GM23338 (cell line): ENCODE measurements at regions not wholly inside any gene's neighbourhood (a gene's known extent, or its start where the extent isn't known, plus 50 kb on each side); places are given as distances from the start of the nearest gene placed in this dataset.

Source experiments
- ATAC-seq: fragments of 200-7000 bp; cut with Tn5 transposase; 3 replicates; pipeline ENCODE4 v1.9.1; 2020
- DNase-seq: peaks from one replicate; pipeline ENCODE4 v3.0.0-alpha.2; 2015; ENCODE audit warnings: low spot score
- H2AFZ ChIP-seq: fragments of 200-600 bp; sonication (generic); 2 replicates; pipeline ENCODE4 v1.8.0; 2016; ENCODE audit warnings: antibody characterized with exemption, mild to moderate bottlenecking, moderate library complexity
- H3F3A ChIP-seq: fragments of 200-600 bp; sonication (generic); replicated peaks from 2 replicates; pipeline ENCODE4 v1.8.0; 2017; ENCODE audit warnings: antibody characterized with exemption, mixed run types, low read depth
- H3K27ac ChIP-seq: fragments of 200-600 bp; sonication (generic); 2 replicates; pipeline ENCODE4 v1.6.1; 2016; ENCODE audit warnings: low read depth
- H3K27me3 ChIP-seq: fragments of 200-600 bp; sonication (generic); 2 replicates; pipeline ENCODE4 v1.8.0; 2016; ENCODE audit warnings: mild to moderate bottlenecking, mixed run types, moderate library complexity; ENCODE audit not compliant: insufficient read depth
- H3K36me3 ChIP-seq: fragments of 200-600 bp; sonication (generic); 2 replicates; pipeline ENCODE4 v1.8.0; 2016; ENCODE audit warnings: mild to moderate bottlenecking; ENCODE audit not compliant: insufficient read depth
- H3K4me1 ChIP-seq: fragments of 200-600 bp; sonication (generic); 2 replicates; pipeline ENCODE4 v1.8.0; 2016; ENCODE audit warnings: mild to moderate bottlenecking, moderate library complexity; ENCODE audit not compliant: insufficient read depth
- H3K4me2 ChIP-seq: fragments of 200-600 bp; sonication (generic); 2 replicates; pipeline ENCODE4 v1.7.1; 2017; ENCODE audit warnings: mixed run types
- H3K4me3 ChIP-seq: fragments of 200-600 bp; sonication (generic); 2 replicates; pipeline ENCODE4 v1.6.1; 2016; ENCODE audit warnings: mixed run types
- H3K79me2 ChIP-seq: fragments of 200-600 bp; sonication (generic); replicated peaks from 2 replicates; pipeline ENCODE4 v1.8.0; 2017; ENCODE audit warnings: mild to moderate bottlenecking; ENCODE audit not compliant: insufficient read depth
- H3K9me2 ChIP-seq: fragments of 200-600 bp; sonication (generic); 2 replicates; pipeline ENCODE4 v1.8.0; 2017; ENCODE audit not compliant: insufficient read depth
- H4K20me1 ChIP-seq: fragments of 200-600 bp; sonication (generic); replicated peaks from 2 replicates; pipeline ENCODE4 v1.8.0; 2017; ENCODE audit warnings: mild to moderate bottlenecking; ENCODE audit not compliant: insufficient read depth
- H3K27ac Mint-ChIP-seq: 2 replicates; pipeline ENCODE4 v1.8.0; 2020; ENCODE audit warnings: inconsistent platforms, mild to moderate bottlenecking, moderate library complexity, mixed read lengths
- H3K27me3 Mint-ChIP-seq: 3 replicates; pipeline ENCODE4 v1.8.0; 2022; ENCODE audit warnings: low read depth, mild to moderate bottlenecking, moderate library complexity, mixed read lengths, inconsistent platforms; ENCODE audit not compliant: insufficient read depth, poor library complexity
- H3K36me3 Mint-ChIP-seq: 3 replicates; pipeline ENCODE4 v1.8.0; 2021; ENCODE audit warnings: low read depth, mild to moderate bottlenecking, inconsistent platforms, moderate library complexity, mixed read lengths
- H3K4me1 Mint-ChIP-seq: 3 replicates; pipeline ENCODE4 v1.8.0; 2020; ENCODE audit warnings: mild to moderate bottlenecking, inconsistent platforms, mixed read lengths
- H3K4me3 Mint-ChIP-seq: 3 replicates; pipeline ENCODE4 v1.8.0; 2021; ENCODE audit warnings: moderate library complexity, mild to moderate bottlenecking, inconsistent platforms, mixed read lengths
- H3K9me3 Mint-ChIP-seq: 3 replicates; pipeline ENCODE4 v1.8.0; 2020; ENCODE audit warnings: moderate library complexity, mild to moderate bottlenecking, inconsistent platforms, mixed read lengths
- CTCF ChIP-seq, 2 experiments: fragments of 200-600 bp in 1 of 2; sonication (generic) in 1 of 2; conservative IDR thresholded peaks; 2 replicates each; pipeline versions ENCODE4 v1.5.1 to v1.6.1; 2016 to 2017; ENCODE audit warnings: antibody characterized with exemption in 2 of 2, low read depth in 2 of 2, mild to moderate bottlenecking in 2 of 2, moderate library complexity in 1 of 2
- JUNB ChIP-seq: IDR thresholded peaks from one replicate; pipeline ENCODE4 v1.6.1; 2016; ENCODE audit warnings: antibody characterized with exemption; ENCODE audit not compliant: unreplicated experiment
- NANOG ChIP-seq: IDR thresholded peaks from 2 replicates; pipeline ENCODE4 v1.6.1; 2016; ENCODE audit warnings: antibody characterized with exemption, borderline replicate concordance
- POLR2AphosphoS5 ChIP-seq: IDR thresholded peaks from 2 replicates; pipeline ENCODE4 v1.6.1; 2016; ENCODE audit warnings: antibody characterized with exemption, low read depth
- REST ChIP-seq: IDR thresholded peaks from one replicate; pipeline ENCODE4 v1.6.1; 2018; ENCODE audit warnings: antibody characterized with exemption; ENCODE audit not compliant: unreplicated experiment
- STAT1 ChIP-seq: IDR thresholded peaks from one replicate; pipeline ENCODE4 v1.6.1; 2016; ENCODE audit warnings: antibody characterized with exemption; ENCODE audit not compliant: unreplicated experiment
- ZNF114 ChIP-seq: fragments of 250-450 bp; sonication (Bioruptor Pico); IDR thresholded peaks from 2 replicates; pipeline ENCODE4 v1.5.0; 2020; ENCODE audit warnings: mild to moderate bottlenecking, moderate library complexity
- TF ChIP-seq, protein P1 (sequence below): IDR thresholded peaks from 2 replicates; pipeline ENCODE4 v1.6.1; 2016; ENCODE audit warnings: antibody characterized with exemption
- TF ChIP-seq, protein P2 (sequence below): fragments of 250-450 bp; sonication (Bioruptor Pico); IDR thresholded peaks from 2 replicates; pipeline ENCODE4 v1.5.0; 2020; ENCODE audit warnings: mild to moderate bottlenecking, moderate library complexity

- Mint-ChIP-seq H3K9me3 (no peaks in the 10 kb centered on the region), H3K4me3 (no peak overlapping the region), H3K4me1 (peaks cover 20% of the 10 kb centered on the region), H3K36me3 (no peaks in the 10 kb centered on the region), H3K27me3 (no peaks in the 10 kb centered on the region), H3K27ac (no peak overlapping the region)
- no peaks in the 10 kb centered on the region for H3K79me2 ChIP-seq
- no peaks in the 10 kb centered on the region for H3K9me2 ChIP-seq
- H3F3A ChIP-seq, result no peaks in the 10 kb centered on the region
- H3K4me2 ChIP-seq, result no peak overlapping the region
- H3K27me3 ChIP-seq, result no peaks in the 10 kb centered on the region
- no peaks in the 10 kb centered on the region for H4K20me1 ChIP-seq
- H3K4me1 ChIP-seq, result peaks cover 8% of the 10 kb centered on the region
- TF ChIP-seq, protein P1, sequence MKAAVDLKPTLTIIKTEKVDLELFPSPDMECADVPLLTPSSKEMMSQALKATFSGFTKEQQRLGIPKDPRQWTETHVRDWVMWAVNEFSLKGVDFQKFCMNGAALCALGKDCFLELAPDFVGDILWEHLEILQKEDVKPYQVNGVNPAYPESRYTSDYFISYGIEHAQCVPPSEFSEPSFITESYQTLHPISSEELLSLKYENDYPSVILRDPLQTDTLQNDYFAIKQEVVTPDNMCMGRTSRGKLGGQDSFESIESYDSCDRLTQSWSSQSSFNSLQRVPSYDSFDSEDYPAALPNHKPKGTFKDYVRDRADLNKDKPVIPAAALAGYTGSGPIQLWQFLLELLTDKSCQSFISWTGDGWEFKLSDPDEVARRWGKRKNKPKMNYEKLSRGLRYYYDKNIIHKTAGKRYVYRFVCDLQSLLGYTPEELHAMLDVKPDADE, result no peak
- TF ChIP-seq JUNB (no peak), STAT1 (no peak), CTCF (conservative IDR thresholded peaks at IDR 0.05; ENCODE audit: low read depth in 2 of 2) (no peak), POLR2AphosphoS5 (no peak), NANOG (no peak), ZNF114 (CRISPR knock-in tag) (no peak), REST (no peak)
- TF ChIP-seq, protein P2, sequence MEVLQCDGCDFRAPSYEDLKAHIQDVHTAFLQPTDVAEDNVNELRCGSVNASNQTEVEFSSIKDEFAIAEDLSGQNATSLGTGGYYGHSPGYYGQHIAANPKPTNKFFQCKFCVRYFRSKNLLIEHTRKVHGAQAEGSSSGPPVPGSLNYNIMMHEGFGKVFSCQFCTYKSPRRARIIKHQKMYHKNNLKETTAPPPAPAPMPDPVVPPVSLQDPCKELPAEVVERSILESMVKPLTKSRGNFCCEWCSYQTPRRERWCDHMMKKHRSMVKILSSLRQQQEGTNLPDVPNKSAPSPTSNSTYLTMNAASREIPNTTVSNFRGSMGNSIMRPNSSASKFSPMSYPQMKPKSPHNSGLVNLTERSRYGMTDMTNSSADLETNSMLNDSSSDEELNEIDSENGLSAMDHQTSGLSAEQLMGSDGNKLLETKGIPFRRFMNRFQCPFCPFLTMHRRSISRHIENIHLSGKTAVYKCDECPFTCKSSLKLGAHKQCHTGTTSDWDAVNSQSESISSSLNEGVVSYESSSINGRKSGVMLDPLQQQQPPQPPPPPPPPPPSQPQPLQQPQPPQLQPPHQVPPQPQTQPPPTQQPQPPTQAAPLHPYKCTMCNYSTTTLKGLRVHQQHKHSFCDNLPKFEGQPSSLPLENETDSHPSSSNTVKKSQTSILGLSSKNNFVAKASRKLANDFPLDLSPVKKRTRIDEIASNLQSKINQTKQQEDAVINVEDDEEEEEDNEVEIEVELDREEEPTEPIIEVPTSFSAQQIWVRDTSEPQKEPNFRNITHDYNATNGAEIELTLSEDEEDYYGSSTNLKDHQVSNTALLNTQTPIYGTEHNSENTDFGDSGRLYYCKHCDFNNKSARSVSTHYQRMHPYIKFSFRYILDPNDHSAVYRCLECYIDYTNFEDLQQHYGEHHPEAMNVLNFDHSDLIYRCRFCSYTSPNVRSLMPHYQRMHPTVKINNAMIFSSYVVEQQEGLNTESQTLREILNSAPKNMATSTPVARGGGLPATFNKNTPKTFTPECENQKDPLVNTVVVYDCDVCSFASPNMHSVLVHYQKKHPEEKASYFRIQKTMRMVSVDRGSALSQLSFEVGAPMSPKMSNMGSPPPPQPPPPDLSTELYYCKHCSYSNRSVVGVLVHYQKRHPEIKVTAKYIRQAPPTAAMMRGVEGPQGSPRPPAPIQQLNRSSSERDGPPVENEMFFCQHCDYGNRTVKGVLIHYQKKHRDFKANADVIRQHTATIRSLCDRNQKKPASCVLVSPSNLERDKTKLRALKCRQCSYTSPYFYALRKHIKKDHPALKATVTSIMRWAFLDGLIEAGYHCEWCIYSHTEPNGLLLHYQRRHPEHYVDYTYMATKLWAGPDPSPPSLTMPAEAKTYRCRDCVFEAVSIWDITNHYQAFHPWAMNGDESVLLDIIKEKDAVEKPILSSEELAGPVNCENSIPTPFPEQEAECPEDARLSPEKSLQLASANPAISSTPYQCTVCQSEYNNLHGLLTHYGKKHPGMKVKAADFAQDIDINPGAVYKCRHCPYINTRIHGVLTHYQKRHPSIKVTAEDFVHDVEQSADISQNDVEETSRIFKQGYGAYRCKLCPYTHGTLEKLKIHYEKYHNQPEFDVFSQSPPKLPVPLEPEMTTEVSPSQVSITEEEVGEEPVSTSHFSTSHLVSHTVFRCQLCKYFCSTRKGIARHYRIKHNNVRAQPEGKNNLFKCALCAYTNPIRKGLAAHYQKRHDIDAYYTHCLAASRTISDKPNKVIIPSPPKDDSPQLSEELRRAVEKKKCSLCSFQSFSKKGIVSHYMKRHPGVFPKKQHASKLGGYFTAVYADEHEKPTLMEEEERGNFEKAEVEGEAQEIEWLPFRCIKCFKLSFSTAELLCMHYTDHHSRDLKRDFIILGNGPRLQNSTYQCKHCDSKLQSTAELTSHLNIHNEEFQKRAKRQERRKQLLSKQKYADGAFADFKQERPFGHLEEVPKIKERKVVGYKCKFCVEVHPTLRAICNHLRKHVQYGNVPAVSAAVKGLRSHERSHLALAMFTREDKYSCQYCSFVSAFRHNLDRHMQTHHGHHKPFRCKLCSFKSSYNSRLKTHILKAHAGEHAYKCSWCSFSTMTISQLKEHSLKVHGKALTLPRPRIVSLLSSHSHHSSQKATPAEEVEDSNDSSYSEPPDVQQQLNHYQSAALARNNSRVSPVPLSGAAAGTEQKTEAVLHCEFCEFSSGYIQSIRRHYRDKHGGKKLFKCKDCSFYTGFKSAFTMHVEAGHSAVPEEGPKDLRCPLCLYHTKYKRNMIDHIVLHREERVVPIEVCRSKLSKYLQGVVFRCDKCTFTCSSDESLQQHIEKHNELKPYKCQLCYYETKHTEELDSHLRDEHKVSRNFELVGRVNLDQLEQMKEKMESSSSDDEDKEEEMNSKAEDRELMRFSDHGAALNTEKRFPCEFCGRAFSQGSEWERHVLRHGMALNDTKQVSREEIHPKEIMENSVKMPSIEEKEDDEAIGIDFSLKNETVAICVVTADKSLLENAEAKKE, result no peak
- ATAC-seq (no peak), DNase-seq (no peak)
- peak overlapping the region; percentile 38 for H2AFZ ChIP-seq
- H3K27ac ChIP-seq, result no peak overlapping the region
- no peaks in the 10 kb centered on the region for H3K36me3 ChIP-seq
- H3K4me3 ChIP-seq, result no peak overlapping the region
Measured at GRCh38 chr7:25552998-25553397, 324.7 kb upstream of the NPVF start.
